ENCODE measurements at regions not wholly inside any gene's neighbourhood (a gene's known extent, or its start where the extent isn't known, plus 50 kb on each side); places are given as distances from the start of the nearest gene placed in this dataset.

GRCh38 chr9:113646946-113647914, 183.7 kb downstream of the RGS3 start:
- DNase-seq (ENCODE audit: low read depth), result no peak
- H3K4me3 ChIP-seq (ENCODE audit: low read depth, low read length), result no peak overlapping the region

DNA sequence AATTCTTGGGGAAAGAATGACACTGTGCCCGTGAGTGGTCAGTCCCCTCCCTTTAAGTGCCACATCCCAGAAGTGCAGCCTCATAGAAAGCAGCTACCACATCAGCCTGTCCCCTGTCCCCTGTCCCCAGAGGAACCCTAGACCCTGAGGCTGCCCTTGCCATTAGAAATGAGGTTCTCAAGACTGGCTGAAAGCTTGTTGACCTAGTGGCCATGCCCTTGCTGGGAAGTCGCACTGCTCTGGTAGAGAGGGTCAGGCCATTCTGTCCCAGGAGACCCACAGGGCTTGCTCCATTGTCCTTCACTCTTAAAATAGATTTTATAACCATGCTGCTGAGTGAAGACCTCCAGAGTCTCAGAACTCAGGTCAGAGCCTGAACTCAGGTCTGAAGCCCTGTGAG, 184.5 kb downstream of the RGS3 start:
- H3K4me3 ChIP-seq (ENCODE audit: low read depth, low read length), result no peak overlapping the region
- DNase-seq (ENCODE audit: low read depth), result no peak

DNA sequence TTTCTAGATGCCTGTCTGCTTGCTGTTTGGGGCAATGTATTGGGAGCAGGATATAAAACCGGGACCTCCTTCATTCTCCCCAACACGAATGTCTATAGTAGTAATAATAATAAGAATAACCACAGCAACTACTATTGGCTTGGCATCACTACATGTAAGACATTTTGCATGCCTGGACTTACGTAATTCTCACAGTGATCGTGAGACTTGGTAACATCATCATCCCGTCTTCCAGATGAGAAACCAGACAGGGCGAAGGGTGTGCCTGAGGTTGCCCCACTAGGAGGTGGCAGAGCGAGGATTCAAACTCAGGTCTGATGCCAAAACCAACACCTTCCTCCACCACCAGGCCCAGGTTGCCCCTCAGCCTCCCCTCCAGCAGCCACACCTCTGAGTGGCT, 185.1 kb downstream of the RGS3 start:
- H3K4me3 ChIP-seq (ENCODE audit: low read depth, low read length), result no peak overlapping the region
- no peak for DNase-seq (ENCODE audit: low read depth)

DNA sequence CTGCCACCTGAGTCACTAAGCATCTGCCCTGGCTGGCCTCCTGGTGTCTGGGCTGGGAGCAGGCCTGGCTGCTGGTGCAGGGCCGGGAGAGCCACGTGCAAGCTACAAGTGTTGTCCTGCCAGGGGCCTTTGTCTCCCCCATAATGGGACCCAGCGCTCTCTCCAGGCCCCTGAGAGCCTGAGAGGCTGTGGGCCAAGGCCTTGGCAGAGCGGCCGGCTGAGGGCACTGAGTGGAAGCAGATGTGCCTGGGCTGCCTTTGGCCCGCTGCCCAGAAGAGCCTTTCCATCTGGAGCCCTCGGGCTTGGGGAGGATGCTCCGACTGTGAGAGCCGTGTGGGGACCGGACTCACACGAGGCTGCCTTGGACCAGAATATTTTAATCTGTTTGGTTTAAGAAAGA, 185.5 kb downstream of the RGS3 start:
- no peak overlapping the region for H3K4me3 ChIP-seq (ENCODE audit: low read depth, low read length)
- no peak for DNase-seq (ENCODE audit: low read depth)

DNA sequence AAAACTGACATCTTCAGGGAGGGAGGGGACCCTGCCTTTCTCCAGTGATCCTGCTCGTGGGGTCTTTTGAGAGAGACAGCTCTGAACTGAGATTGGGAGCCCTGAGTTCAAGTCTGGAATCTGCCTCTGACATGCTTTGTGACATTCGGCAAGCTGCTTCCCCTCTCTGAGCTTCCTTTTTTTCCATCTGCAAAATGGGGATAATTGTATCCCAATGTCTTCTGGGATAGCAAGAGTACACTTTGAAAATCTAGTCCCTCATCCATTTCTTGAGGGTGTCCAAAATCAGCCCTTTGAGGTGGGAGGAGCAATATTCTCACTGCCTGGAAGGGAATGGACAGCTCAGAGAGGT, 186.3 kb downstream of the RGS3 start:
- no peak overlapping the region for H3K4me3 ChIP-seq (ENCODE audit: low read depth, low read length)
- DNase-seq (ENCODE audit: low read depth), result no peak

GRCh38 chr9:113650207-113651131, 186.9 kb downstream of the RGS3 start:
- no peak overlapping the region for H3K4me3 ChIP-seq (ENCODE audit: low read depth, low read length)
- DNase-seq (ENCODE audit: low read depth), result no peak

DNA sequence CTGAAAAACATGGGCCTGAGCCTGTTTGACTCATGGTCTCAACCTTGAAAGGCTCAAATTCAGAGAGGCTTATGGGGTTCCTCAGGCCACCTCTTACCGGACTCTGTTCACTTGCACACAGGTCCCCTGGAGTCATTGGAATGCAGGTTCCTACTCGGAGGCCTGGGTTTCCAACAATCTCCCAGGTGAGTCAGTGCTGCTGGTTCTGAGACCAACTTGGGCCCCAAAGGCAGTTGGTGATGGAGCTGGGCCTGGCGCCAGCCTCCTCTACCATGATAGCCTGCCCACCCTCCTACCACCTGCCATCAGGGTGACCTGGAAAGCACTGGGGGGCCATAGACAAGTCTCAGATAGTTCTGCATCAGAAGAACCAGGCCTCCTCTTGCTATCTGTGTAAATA, 188.4 kb downstream of the RGS3 start:
- no peak overlapping the region for H3K4me3 ChIP-seq (ENCODE audit: low read depth, low read length)
- no peak for DNase-seq (ENCODE audit: low read depth)

- H3K4me3 ChIP-seq (ENCODE audit: low read depth, low read length), result no peak overlapping the region
- no peak for DNase-seq (ENCODE audit: low read depth)
Observed at GRCh38 chr9:113652355-113653152, 189.0 kb downstream of the RGS3 start.

DNA sequence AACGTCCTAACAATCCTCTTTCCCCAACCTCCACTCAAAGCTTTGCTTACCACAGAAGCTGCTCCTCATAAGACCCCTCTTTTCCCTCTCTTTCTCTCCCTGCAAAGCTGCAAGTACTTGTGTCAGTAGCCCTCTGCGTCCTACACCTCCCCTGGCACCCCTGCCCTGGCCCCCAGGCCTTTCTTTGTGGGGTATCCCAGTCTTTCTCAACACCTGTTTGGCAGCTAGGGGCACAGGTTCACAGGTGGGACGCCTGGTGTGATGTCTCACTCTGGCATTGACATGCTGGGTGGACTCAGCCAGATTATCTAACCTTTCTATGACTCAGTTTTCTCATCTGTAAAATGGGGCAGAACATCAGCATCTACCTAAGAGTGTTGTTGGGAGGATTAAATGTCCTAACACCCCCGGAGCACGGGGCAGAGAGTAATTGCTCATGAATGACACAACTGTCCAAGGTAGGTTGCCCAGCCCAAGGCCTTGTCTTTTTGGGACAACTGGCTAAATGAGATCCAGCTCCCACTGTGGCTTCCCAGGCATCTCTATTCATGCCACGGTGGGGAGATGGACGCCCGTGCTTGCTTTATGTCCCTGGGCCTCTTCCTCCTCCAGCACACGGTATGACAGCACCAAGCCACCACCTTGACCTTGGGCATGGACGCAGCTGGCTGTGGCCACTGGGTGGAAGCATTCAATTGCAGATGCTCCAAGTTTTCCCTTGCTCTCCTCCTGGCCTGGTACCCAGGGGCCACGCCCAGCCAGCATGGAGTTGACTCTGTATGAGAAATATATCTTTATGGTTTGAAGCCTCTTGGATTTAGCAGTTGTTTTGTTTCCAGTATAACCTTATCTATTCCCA, 190.4 kb downstream of the RGS3 start:
- no peak for DNase-seq (ENCODE audit: low read depth)
- H3K4me3 ChIP-seq (ENCODE audit: low read depth, low read length), result no peak overlapping the region

- no peak overlapping the region for H3K4me3 ChIP-seq (ENCODE audit: low read depth, low read length)
- no peak for DNase-seq (ENCODE audit: low read depth)
Observed at GRCh38 chr9:113654605-113655428, 191.3 kb downstream of the RGS3 start.

DNA sequence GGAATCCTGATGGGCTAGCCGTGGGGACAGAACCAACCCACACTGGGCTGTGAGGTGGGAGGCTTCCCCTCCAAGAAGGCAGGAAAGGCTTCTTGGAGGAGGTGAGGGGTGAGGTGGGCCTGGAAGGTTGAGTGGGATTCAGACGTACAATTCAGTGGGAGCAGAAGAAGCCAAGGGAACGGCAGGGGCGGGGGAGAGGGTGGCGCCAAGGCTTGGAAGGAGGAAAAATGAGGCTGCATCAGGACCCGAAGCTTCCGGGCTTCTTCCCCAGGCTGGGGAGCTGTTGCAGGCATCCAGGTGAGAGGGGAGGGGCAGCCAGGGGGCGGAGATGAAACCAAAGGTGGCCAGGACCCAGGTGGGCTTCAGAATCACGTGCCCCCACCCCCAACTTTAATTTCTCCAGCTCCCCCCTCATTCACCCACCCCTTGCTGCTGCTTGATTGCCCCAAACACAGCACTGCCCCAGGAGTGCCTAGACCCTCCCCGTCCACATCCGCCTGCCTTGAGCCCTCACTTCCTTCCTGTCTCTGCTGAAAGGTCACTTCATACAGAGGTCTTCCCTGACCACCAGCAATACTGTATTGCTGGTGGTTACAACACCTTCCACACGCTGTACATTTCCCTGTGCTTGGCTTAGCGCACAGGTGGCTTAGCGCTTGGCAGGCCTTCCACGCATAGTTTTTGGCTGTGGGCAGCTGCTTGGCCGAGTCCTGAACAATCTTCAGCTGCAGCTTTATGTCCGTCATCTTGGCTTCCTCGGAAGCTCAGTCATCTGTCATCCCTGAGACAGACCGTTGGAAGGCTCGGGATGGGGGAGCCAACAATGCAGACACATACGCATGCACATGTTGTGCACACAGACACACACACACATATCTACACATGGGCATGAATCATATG, 193.5 kb downstream of the RGS3 start:
- no peak overlapping the region for H3K4me3 ChIP-seq (ENCODE audit: low read depth, low read length)
- DNase-seq (ENCODE audit: low read depth), result no peak

DNA sequence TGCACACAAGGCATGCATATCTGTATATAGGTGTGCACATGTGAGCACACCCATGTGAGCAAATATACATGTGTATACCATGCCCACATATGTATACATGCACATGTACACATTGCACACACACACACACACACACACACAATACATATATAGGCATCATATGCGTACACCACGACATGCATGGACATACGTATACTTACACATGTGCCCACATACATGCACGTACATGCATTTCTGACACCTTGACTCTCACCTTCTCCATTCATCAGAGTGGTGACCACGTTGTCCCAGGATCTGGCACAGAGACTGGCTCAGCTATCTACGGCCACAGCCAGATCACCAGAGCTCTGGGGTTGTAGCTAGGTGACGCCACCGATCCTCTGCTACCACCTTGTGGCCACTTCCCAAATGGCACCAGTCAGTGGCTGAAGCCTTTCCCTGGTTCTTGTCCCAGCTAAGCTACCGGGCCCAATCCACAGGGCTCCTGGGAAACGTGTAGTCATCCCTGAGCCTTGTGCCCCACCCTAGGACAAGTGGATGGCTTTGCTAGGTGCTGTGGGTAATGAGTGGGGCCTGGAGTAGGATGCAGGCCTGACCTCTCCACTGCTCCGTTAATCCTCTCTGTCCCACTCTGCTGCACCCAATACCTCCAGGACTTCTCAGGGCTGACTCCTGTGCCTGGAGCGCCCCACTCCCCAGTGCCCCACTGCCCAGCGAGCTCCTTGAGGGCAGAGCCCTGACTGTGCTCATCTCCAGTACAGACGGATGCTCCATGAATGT, 194.4 kb downstream of the RGS3 start:
- DNase-seq (ENCODE audit: low read depth), result no peak
- H3K4me3 ChIP-seq (ENCODE audit: low read depth, low read length), result no peak overlapping the region

DNA sequence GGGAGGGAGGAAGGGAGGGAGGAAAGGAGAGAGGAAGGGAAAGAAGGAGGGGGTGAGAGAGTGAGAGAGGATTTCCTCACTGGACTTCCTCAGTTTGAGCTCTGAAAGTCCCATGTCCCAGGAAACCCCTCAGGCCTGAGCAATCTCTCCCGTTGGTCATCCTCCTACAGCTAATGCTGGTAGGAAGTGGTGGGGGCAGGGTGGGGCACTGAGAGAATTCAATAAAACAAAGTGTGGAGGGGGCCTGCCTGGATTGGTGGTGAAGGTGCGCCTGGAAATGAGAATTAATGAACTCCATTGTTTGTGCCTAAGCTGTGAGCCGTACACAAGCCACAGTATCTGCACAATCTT, 195.0 kb downstream of the RGS3 start:
- no peak overlapping the region for H3K4me3 ChIP-seq (ENCODE audit: low read depth, low read length)
- DNase-seq (ENCODE audit: low read depth), result no peak

DNA sequence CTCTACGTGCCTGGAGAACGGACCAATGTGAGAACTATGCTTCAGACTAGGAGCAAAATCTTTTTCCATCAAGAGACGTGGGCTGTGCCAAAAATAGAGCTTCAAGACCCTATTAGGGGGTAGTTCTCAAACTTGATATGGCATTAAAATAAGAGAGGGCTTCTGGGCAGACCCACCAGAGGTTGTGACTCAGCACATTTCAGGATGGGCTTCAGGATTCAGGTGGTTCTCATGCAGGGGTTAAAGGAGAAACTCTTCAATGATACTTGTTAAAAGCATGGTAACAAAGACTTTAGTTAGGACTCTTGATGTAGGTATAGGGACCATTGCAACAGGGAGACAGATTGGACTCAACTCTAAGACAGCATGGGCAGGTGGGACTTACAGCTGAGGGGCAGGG, 195.5 kb downstream of the RGS3 start:
- no peak for DNase-seq (ENCODE audit: low read depth)
- no peak overlapping the region for H3K4me3 ChIP-seq (ENCODE audit: low read depth, low read length)

GRCh38 chr9:113659740-113660139, 196.2 kb downstream of the RGS3 start:
- DNase-seq (ENCODE audit: low read depth), result no peak
- no peak overlapping the region for H3K4me3 ChIP-seq (ENCODE audit: low read depth, low read length)

- no peak for DNase-seq (ENCODE audit: low read depth)
Observed at GRCh38 chr9:113660196-113660595, 196.7 kb downstream of the RGS3 start.

More at GRCh38 chr9:113660196-113660595, 196.7 kb downstream of the RGS3 start:
- no peak overlapping the region for H3K4me3 ChIP-seq (ENCODE audit: low read depth, low read length)
